SK-MEL-5 (cell line): ENCODE measurements at regions not wholly inside any gene's neighbourhood (a gene's known extent, or its start where the extent isn't known, plus 50 kb on each side); places are given as distances from the start of the nearest gene placed in this dataset.
"Not testable (repeated sequence)": the region's sequence is repeated elsewhere in the genome, so short reads cannot be mapped to it uniquely, and the experiment has no call there.

Experiments
- DNase-seq: peaks from one replicate; pipeline ENCODE4 v3.0.0-alpha.2; 2016; ENCODE audit warnings: low read depth, low spot score
- in situ Hi-C: cut with HindIII; loops from 2 replicates; pipeline ENCODE4 v1.10.0; 2016; ENCODE audit warnings: low sequenced_read_pairs, high pct_unique_total_duplicates, low pct_unique_long_range_greater_than_20kb

DNA sequence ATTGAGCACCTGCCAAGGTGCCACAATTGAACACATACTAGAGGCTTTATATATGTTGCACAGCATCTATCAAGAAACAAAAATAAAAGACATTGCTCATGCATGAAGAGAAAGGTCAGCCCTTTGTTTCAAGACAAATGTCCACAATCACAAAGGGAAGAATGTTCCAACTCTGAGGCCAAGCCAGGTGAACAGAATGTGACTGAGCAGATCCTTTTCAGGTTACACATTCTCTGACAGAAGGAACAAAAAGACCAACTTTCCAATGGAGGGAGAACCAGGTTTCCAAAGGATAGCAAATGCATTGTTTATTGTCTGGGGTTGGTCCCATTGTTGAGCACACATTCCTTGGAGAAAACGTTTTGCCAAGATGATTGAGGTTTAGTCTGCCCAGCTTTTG, 50.2 kb upstream of the FAM174B start:
- in situ Hi-C loops: no loop called here

DNA sequence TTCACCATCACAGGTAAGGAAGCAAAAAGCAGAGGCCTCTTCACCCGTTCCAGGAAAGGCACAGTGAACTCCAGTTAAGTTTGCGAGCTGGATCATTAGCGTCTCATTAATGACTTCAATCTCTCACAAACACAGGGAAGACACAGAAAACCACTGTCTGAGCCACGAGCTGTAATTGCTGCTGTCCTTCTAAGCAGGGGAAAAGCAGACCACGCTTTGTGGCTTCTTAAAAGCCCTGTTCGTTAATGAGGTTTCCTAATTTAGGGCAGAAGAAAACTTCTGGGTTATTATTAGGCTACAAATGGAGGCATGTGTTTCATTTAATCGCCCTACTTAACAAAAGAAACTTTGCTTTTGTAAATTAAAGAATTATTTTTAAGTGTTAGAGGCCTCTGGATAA, 50.6 kb upstream of the FAM174B start:
- in situ Hi-C loops: no loop called here
- DNase-seq: no peak

More for the DNA sequence above, 50.2 kb upstream of the FAM174B start:
- no peak for DNase-seq

DNA sequence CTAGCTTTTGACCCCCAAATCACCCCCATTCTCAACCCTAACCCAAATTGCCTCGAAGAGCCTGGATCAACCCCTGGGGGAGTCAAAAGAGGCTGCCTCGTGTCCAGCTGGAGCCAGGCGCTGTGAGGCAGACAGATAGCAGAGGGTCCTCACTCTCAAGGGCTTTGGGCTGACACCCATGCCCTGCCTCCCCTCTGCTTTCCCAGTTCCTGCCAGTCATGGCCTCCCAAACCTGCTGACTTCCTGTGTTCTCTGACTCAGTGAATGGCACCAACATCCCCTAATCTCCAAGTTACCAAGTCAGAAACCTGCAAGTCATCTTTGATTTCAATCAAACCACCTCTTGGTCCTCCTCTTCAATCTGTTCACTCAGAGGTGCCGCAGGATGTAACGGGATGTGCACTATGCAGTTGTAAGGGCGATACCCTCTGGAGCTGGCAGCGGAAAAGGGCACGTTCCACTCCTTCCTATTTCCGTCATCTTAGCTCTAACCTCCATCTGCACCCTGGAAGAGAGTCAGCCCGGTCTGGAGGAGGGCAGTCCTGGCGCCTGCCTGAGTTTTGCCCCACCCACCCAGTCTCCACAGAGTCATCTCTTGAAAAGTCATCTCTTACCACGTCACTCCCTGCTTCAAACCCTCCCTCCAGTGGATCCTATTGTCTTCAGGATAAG, 52.4 kb upstream of the FAM174B start:
- no peak for DNase-seq
- in situ Hi-C loops: no loop called here

DNA sequence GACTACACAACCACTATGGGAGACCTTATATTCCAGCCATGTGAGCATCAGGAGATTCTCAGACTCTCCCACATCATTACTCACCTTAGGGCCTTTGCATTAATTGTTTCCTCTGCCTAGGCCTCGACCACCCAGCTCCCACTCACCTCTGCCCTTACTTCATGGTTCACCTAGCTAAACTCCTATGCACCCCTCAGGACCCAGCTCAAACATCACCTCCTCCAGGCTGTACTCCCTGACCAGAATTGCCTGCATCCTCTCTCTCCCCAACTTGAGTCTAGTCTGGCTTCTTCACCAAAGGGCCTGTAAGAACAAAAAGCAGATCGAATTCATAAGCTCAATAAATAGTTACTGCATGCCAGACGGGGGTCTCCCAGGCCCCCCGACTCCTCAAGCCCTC, 53.1 kb upstream of the FAM174B start:
- DNase-seq: no peak
- in situ Hi-C loops: no loop called here

DNA sequence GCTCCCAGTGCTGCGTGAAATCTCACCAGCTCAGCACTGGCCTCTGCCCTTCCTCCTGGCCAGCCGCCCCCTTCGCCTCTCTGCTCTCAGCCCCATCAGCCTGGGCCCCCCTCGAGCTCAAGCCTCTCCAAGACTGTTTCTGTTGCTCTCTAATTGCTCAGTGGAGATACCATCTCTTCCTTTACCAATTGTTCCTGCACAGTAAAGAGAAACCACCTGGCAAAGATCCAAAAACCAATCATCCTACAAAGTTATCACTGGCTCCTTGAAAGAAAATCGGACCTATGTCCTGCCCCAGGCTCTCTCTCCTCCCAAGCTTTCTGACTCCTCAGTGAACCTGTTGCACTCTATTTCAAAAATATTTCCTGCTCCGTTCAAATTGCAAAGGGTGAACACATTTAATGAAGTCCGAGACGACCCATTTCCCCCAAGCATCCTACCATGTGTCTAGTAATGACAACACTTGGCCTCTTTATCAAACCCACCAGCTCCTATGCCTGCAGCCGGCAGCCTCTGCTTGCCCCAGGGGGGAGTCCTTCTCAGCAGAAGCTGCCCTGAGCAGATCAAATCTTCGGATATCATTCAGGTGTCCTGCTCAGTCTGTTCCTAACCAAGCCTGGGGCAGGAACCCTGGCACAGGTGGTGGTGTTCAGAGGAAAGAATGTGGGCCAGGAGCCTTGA, 53.7 kb upstream of the FAM174B start:
- no peak for DNase-seq
- in situ Hi-C loops: no loop called here

DNA sequence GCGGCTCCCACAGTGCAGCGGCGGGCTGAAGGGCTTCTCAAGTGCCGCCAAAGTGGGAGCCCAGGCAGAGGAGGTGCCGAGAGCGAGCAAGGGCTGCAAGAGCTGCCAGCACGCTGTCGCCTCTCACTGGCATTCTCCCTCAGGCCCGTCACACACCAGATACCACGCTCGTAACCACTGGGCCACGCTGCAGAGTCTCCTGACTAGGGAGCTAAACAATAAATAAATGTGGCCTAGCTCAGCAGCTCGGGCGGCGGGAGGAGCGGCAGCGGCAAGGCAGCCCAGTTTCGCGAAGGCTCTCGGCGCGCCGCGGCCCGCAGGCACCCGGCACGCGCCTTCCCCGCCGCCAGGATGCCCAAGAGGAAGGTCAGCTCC, 55.9 kb upstream of the FAM174B start:
- DNase-seq: no peak
- in situ Hi-C loops: no loop called here

DNA sequence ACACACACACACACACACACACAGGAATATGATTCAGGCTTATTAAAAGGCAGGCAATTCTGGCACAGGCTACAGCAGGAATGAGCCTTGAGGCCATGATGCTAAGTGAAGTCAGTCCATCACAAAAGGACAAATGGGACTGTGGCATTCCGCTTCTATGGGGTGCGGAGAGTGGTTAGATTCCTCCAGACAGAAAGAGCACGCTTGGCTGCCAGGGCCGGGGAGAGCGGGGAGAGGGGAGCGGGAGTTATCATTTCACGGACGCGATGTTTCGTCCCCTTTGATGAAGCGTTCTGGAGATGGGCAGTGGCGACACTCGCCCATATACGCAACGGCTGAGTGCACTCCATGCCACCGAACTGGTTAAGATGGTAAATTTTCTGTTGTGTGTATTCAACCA, 58.5 kb upstream of the FAM174B start:
- in situ Hi-C loops: no loop called here
- no peak for DNase-seq

DNA sequence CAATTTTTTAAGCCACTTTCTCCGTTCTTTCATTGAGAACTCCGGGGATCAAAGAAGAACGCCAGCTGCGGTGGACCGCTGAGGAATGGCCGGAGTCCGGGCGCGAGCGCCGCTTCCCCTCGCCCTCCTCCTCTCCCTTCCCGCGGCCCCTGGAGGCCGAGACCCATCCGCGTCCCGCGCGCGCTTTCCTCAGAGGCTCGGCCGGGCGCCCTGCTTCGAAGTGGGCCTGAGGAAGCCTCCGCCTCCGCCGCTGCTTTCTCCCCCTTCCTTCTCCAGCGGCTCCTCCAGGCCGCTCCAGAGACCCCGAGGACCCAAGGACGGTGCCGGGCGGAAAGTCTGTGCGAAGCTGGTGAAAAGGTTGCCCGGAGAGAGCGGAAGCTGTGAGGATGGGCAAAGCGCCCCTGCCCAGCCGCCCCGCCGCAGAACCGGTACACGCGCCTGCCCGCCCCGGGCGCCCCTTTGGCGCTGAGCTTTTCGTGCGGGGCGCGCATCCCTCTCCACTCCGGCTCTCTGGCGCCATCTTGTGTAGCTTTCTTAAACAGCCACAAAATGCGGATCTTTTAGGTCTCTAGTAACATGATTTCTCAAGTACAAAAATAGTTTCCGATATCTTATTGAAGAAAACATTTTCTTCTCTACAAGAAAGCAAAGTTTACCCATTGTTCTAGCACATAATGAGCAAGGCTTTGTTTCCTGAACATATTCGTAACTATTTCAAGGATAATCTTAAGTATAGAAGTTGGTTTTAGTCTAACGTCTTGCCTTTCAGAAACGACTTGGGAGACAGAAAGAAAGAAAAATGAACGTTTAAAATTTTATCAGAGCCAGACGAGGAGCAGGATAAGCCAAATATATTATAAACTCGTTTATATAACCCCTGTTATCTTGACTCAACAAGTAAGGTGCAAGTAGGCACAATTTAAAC, 59.2 kb upstream of the FAM174B start:
- peak; percentile 68 for DNase-seq
- in situ Hi-C loops: no loop called here

DNA sequence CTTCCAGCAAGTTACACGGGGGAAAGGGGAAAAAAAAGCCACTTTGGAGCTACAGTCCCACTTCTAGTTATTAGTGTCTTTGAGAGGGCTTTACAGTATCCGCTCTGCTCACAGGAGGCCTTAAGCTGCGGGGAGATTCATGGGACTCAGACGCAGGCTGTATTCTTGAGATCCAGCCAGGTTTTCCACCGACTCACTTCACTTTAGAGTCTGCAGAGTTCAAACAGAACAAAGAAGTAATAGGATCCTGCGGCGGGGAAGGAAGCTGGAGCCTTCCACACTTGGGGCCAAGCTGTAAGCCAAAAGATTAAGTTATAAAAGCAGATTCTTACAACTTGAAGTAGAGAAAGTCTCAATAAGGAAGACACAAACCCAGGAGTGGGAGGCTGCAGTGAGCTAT, 60.2 kb upstream of the FAM174B start:
- in situ Hi-C loops: no loop called here
- peak; percentile 46 for DNase-seq

DNA sequence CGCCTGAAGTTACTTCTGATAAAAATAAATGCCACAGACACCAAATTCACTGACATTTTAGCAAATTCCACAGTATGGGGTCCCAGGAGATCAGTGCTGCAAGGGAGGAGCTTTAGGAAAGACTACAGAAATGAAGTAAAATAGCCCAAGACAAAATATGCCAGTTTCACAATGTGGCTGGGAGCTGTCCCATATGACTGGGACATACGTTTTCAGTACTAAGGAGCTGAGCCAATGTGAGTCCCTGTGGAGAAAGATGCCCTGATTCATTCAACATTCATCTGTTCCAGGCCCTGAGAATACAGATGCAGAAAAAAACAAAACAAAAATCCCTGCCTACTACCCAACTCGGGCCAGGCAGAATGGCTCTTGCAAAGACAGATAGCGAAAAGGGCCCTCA, 63.4 kb upstream of the FAM174B start:
- no peak for DNase-seq
- in situ Hi-C loops: no loop called here

DNA sequence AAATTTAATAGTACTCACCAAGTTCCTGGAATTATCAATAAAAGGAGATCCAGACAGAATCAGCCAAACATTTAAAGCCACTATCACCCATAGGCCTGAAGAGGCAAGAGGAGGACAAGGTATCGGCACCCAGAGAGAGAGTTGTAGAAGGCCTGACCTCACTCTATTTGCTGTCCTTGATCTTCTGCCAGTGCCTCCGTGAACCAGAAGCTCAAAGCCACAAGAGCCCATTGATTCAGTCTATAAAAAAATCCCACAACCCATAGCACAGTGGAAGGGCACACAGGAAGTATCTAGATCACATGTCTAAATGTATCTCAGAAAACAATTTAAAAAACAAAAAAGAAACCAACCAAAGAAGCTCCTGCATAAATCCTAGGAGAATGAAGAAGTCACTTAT, 68.6 kb upstream of the FAM174B start:
- in situ Hi-C loops: no loop called here

DNA sequence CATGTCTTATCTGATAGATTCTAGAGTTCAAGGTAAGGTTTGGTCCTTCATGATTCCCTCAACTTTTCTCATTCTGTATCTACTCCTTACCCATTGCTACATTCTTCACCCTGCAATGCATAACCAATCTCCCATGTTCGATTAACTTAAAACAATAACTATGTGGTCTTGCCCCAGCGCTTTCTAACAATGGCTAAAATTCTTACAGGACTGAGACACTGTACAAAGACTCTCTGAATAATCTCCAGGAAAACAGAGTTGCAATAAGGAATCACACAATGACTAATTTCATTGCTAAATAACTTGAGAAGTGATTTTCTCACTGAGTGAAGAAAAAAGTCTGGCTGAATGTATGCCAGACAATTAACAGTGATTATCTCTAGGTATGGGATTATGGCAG, 69.6 kb upstream of the FAM174B start:
- no peak for DNase-seq
- in situ Hi-C loops: no loop called here

More for the DNA sequence above, 68.6 kb upstream of the FAM174B start:
- peak; percentile 98 for DNase-seq

DNA sequence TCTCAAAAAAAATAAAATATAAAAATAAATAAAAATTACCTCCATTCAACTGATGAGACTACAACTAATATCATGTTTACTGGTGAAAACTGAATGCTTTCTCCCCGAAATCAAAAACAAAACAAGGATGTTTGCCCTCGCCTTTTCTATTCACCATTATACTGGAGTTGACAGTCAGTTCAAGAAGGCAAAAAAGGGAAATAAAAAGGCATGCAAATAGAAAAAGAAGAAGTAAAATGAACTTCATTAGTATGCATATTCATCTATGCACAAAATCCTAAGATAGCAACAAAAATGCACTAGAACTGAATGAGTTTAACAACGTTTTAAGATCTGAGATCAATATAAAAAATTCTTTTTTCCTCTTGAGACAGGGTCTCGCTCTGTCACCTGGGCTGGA, 72.7 kb upstream of the FAM174B start:
- in situ Hi-C loops: no loop called here
- DNase-seq: no peak

DNA sequence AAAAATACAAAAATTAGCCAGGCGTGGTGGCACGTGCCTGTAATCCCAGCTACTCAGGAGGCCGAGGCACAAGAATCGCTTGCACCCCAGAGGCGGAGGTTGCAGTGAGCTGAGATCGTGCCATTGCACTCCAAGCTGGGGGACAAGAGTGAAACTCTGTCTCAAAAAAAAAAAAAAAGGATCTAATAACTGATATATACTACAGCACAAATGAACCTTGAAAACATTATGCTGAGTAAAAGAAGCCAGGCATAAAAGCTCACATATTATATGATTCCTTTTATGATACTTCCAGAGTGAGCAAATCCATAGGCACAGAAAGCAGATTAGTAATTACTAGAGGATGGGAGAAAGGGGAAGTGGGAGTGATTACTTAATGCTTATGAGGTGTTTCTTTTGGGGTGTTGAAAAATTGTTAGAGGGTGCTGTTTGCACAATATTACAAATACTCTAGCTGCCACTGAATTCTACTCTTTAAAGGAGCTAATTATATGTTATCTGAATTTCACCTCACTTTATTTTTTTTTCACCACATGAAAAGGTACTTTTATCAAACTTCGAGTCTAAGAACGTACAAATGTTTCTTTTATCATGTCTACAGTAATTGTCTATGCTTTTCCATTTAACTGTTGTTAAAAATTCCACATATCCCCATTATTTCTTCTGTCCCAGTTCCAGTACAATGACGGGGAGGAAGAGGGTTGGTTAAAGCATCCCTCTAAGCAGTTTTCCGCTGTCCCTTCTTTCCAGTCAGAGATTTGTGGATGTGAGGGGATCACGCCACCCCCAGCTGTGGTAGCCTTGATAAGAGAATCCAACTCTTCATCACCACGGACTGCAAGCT, 77.7 kb upstream of the FAM174B start:
- DNase-seq: no peak
- in situ Hi-C loops: no loop called here

DNA sequence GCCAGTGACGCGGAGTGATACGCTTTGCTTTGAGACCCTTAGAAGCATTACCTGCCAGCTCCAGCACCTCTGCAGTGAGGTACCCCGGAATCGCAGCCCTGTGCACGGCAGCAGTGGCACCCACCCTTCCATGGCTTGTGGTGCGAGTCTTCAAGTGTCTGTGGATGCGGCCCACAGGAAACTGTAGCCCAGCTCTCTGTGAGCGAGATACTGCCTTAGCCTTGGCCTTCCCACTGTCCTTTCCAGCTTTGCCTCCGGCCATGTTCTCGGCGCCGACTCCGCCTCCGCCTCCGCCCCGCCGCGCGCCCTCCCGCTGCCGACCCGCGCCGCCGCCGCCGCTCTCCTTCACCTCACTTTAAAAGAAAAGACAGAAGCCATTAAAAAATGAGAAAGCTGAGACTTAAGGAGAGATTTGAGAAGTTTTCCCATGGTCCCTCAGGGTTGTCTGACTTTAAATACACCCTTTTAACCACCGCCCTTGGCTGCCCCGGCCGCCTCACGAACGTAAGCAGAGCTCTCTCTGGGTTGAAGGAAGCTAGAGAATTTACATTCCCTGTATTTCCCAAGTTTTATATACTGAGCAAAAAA, 78.5 kb upstream of the FAM174B start:
- in situ Hi-C loops: no loop called here
- peak; percentile 67 for DNase-seq

DNA sequence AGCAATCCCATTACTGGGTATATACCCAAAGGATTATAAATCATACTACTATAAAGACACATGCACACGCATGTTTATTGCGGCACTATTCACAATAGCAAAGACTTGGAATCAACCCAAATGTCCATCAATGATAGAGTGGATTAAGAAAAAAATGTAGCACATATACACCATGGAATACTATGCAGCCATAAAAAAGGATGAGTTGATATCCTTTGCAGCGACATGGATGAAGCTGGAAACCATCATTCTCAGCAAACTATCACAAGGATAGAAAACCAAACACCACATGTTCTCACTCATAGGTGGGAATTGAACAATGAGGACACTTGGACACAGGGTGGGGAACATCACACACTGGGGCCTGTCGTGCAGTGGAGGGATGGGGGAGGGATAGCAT, 83.7 kb upstream of the FAM174B start:
- in situ Hi-C loops, DNase-seq: not testable (repeated sequence)

DNA sequence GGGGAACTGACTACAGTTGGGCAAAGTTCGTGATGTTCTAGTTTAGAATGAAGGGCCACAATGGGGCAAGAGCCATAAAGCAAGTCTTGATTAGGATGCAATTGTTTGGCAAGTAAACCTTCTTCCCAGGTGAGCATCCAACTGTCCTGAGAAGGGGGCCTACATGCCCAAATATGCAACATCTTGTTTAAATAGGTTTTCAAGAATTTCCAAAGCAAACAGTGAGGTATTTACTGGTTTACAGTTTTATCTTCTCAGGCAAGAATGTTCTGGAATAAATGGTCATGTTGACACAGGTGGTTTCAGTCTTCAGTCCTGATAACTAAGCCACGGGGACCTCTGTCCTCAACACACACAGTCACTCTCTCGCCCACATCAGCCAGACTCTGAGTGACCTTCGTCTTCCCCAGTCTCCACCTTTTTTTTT, 90.3 kb upstream of the FAM174B start:
- DNase-seq: no peak
- in situ Hi-C loops: no loop called here
